ENCODE measurements at regions not wholly inside any gene's neighbourhood (a gene's known extent, or its start where the extent isn't known, plus 50 kb on each side); places are given as distances from the start of the nearest gene placed in this dataset.

- H3K4me3 Mint-ChIP-seq, result no peak overlapping the region
- H3K27me3 Mint-ChIP-seq, result no peaks in the 10 kb centered on the region
- no peak for TF ChIP-seq CTCF (conservative IDR thresholded peaks at IDR 0.05)
- H3K9me3 Mint-ChIP-seq, result no peaks in the 10 kb centered on the region
- no peak for DNase-seq (ENCODE audit: extremely low spot score, unreplicated experiment)
- no peaks in the 10 kb centered on the region for H3K4me1 Mint-ChIP-seq (ENCODE audit: unreplicated experiment)
- H3K27ac Mint-ChIP-seq, result no peak overlapping the region
- no peaks in the 10 kb centered on the region for H3K36me3 Mint-ChIP-seq
Observed at GRCh38 chr5:19196631-19197030, 791.4 kb downstream of the CDH18 start.

GRCh38 chr5:19200251-19200650 is 787.7 kb downstream of the CDH18 start:
- H3K27me3 Mint-ChIP-seq, result no peaks in the 10 kb centered on the region
- H3K36me3 Mint-ChIP-seq, result no peaks in the 10 kb centered on the region
- H3K9me3 Mint-ChIP-seq, result no peaks in the 10 kb centered on the region
- TF ChIP-seq CTCF (conservative IDR thresholded peaks at IDR 0.05), result no peak
- H3K4me3 Mint-ChIP-seq, result no peak overlapping the region
- DNase-seq (ENCODE audit: extremely low spot score, unreplicated experiment), result no peak
- no peak overlapping the region for H3K27ac Mint-ChIP-seq
- H3K4me1 Mint-ChIP-seq (ENCODE audit: unreplicated experiment), result no peaks in the 10 kb centered on the region

- no peak overlapping the region for H3K27ac Mint-ChIP-seq
- H3K4me1 Mint-ChIP-seq (ENCODE audit: unreplicated experiment), result no peaks in the 10 kb centered on the region
- H3K9me3 Mint-ChIP-seq, result peaks cover 3% of the 10 kb centered on the region
- no peaks in the 10 kb centered on the region for H3K36me3 Mint-ChIP-seq
- H3K4me3 Mint-ChIP-seq, result no peak overlapping the region
- DNase-seq (ENCODE audit: extremely low spot score, unreplicated experiment), result no peak
- no peak for TF ChIP-seq CTCF (conservative IDR thresholded peaks at IDR 0.05)
- no peaks in the 10 kb centered on the region for H3K27me3 Mint-ChIP-seq
Observed at GRCh38 chr5:19208397-19208796, 779.6 kb downstream of the CDH18 start.

GRCh38 chr5:19210886-19211285 is 777.1 kb downstream of the CDH18 start:
- Mint-ChIP-seq H3K4me3 (no peak overlapping the region), H3K36me3 (no peaks in the 10 kb centered on the region), H3K4me1 (ENCODE audit: unreplicated experiment) (no peaks in the 10 kb centered on the region), H3K27ac (no peak overlapping the region), H3K27me3 (no peaks in the 10 kb centered on the region), H3K9me3 (peaks cover 3% of the 10 kb centered on the region)
- no peak for TF ChIP-seq CTCF (conservative IDR thresholded peaks at IDR 0.05)
- no peak for DNase-seq (ENCODE audit: extremely low spot score, unreplicated experiment)

- Mint-ChIP-seq H3K36me3 (no peaks in the 10 kb centered on the region), H3K27me3 (no peaks in the 10 kb centered on the region), H3K27ac (no peak overlapping the region), H3K4me3 (no peak overlapping the region), H3K4me1 (ENCODE audit: unreplicated experiment) (no peaks in the 10 kb centered on the region), H3K9me3 (no peaks in the 10 kb centered on the region)
- no peak for TF ChIP-seq CTCF (conservative IDR thresholded peaks at IDR 0.05)
- DNase-seq (ENCODE audit: extremely low spot score, unreplicated experiment), result no peak
Observed at GRCh38 chr5:19229179-19229835, 758.7 kb downstream of the CDH18 start.

- Mint-ChIP-seq H3K27ac (no peak overlapping the region), H3K36me3 (no peaks in the 10 kb centered on the region), H3K27me3 (no peaks in the 10 kb centered on the region), H3K4me1 (ENCODE audit: unreplicated experiment) (no peaks in the 10 kb centered on the region), H3K9me3 (no peaks in the 10 kb centered on the region), H3K4me3 (no peak overlapping the region)
- TF ChIP-seq CTCF (conservative IDR thresholded peaks at IDR 0.05), result no peak
- no peak for DNase-seq (ENCODE audit: extremely low spot score, unreplicated experiment)
Observed at GRCh38 chr5:19233573-19233972, 754.4 kb downstream of the CDH18 start.
